Glutamatergic neuron (in vitro differentiated cells): ENCODE measurements at regions not wholly inside any gene's neighbourhood (a gene's known extent, or its start where the extent isn't known, plus 50 kb on each side); places are given as distances from the start of the nearest gene placed in this dataset.
A peak's percentile ranks its signal among the peaks of the same experiment; 100 is the strongest.

Experiments
- DNase-seq: peaks from one replicate; pipeline ENCODE4 v3.0.0; 2022
- H3K27ac Mint-ChIP-seq: one replicate; pipeline ENCODE4 v1.8.0; 2020; ENCODE audit warnings: mild to moderate bottlenecking, mixed read lengths, inconsistent platforms; ENCODE audit not compliant: unreplicated experiment
- H3K27me3 Mint-ChIP-seq: one replicate; pipeline ENCODE4 v1.8.0; 2020; ENCODE audit warnings: mild to moderate bottlenecking, moderate library complexity, mixed read lengths, inconsistent platforms; ENCODE audit not compliant: unreplicated experiment
- H3K36me3 Mint-ChIP-seq: one replicate; pipeline ENCODE4 v1.8.0; 2020; ENCODE audit warnings: mild to moderate bottlenecking, mixed read lengths, inconsistent platforms; ENCODE audit not compliant: unreplicated experiment
- H3K4me1 Mint-ChIP-seq: one replicate; pipeline ENCODE4 v1.8.0; 2020; ENCODE audit warnings: mild to moderate bottlenecking, low read depth, mixed read lengths, inconsistent platforms; ENCODE audit not compliant: unreplicated experiment
- H3K4me3 Mint-ChIP-seq: one replicate; pipeline ENCODE4 v1.8.0; 2020; ENCODE audit warnings: mild to moderate bottlenecking, mixed read lengths, inconsistent platforms; ENCODE audit not compliant: unreplicated experiment
- H3K9me3 Mint-ChIP-seq: one replicate; pipeline ENCODE4 v1.8.0; 2020; ENCODE audit warnings: mild to moderate bottlenecking, moderate library complexity, mixed read lengths, inconsistent platforms; ENCODE audit not compliant: unreplicated experiment
- CTCF ChIP-seq: fragments of 200-600 bp; sonication (generic); IDR thresholded peaks from one replicate; pipeline ENCODE4 v1.5.0; 2021; ENCODE audit not compliant: partially characterized antibody, unreplicated experiment

DNA sequence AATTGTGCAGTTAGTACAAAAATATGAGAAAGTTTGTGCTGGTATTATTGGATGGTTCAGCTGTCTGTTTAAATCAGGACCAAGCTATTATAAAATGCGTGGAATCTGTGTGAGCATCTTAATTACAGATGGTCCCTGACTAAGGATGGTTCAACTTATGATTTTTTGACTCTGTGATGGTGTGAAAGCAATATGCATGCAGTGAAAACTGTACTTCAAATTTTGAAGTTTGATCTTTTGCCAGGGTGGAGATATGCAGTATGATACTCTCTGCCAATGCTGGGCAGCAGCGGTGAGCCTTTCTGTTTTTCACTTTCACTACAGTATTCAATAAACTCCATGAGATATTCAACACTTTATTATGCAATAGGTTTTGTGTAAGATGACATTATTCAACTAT lies 189.3 kb downstream of the CHST1 start:
- Mint-ChIP-seq H3K27me3 (peaks cover 2% of the 10 kb centered on the region), H3K4me1 (peaks cover 24% of the 10 kb centered on the region), H3K27ac (no peak overlapping the region), H3K36me3 (no peaks in the 10 kb centered on the region), H3K4me3 (no peak overlapping the region), H3K9me3 (peaks cover 8% of the 10 kb centered on the region)
- DNase-seq = no peak
- no peak for TF ChIP-seq CTCF

GRCh38 chr11:45475173-45475572 lies 189.0 kb upstream of the SYT13 start:
- H3K9me3 Mint-ChIP-seq = peaks cover 4% of the 10 kb centered on the region
- H3K27me3 Mint-ChIP-seq = no peaks in the 10 kb centered on the region
- no peak overlapping the region for H3K27ac Mint-ChIP-seq
- DNase-seq = no peak
- no peak overlapping the region for H3K4me3 Mint-ChIP-seq
- TF ChIP-seq CTCF = no peak
- no peaks in the 10 kb centered on the region for H3K36me3 Mint-ChIP-seq
- peaks cover 19% of the 10 kb centered on the region for H3K4me1 Mint-ChIP-seq

GRCh38 chr11:45473341-45473895 lies 187.3 kb upstream of the SYT13 start:
- peaks cover 19% of the 10 kb centered on the region for H3K4me1 Mint-ChIP-seq
- peak overlapping the region; percentile 95 for H3K27ac Mint-ChIP-seq
- H3K36me3 Mint-ChIP-seq = no peaks in the 10 kb centered on the region
- peaks cover 2% of the 10 kb centered on the region for H3K27me3 Mint-ChIP-seq
- TF ChIP-seq CTCF = no peak
- peaks cover 4% of the 10 kb centered on the region for H3K9me3 Mint-ChIP-seq
- DNase-seq = peak; percentile 38
- peak overlapping the region; percentile 63 for H3K4me3 Mint-ChIP-seq

DNA sequence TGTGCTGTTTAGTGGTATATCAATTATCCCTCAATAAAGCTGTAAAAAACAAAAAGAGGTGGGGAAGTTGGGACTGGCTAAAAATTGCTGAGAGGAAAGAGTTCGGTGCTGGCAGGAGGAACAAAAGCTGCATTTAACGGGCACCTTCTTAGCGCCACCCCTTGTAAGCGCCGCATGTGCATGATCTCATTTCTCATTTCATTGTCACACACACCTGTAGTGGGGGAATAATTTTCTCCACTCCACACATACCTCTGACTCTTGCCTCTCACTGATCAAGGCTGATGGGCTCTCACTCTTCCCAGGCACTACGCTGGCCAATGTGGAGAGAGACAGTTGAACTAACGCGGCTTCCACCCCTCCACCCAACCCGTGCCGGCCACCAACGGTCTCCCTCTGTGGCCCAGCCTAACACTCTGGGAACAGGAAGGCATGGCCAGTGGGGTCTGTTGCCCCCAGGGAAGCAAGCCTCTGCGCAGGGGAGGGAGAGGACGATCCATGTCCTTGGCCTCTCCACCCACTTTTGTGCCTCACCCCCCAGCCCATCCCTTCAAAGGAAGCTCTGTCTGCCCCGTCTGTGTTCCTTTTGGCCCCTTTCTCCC lies 186.7 kb upstream of the SYT13 start:
- Mint-ChIP-seq H3K27me3 (peaks cover 3% of the 10 kb centered on the region), H3K27ac (peak overlapping the region; percentile 95)
- TF ChIP-seq CTCF = no peak

GRCh38 chr11:45471266-45471665 lies 185.1 kb upstream of the SYT13 start:
- TF ChIP-seq CTCF = no peak
- peaks cover 4% of the 10 kb centered on the region for H3K9me3 Mint-ChIP-seq
- H3K4me1 Mint-ChIP-seq = peaks cover 19% of the 10 kb centered on the region
- H3K4me3 Mint-ChIP-seq = no peak overlapping the region
- no peak for DNase-seq
- H3K27ac Mint-ChIP-seq = no peak overlapping the region
- no peaks in the 10 kb centered on the region for H3K36me3 Mint-ChIP-seq
- H3K27me3 Mint-ChIP-seq = peaks cover 3% of the 10 kb centered on the region

More for the DNA sequence above, 186.7 kb upstream of the SYT13 start:
- DNase-seq = no peak
- Mint-ChIP-seq H3K4me1 (peaks cover 19% of the 10 kb centered on the region), H3K36me3 (no peaks in the 10 kb centered on the region), H3K4me3 (no peak overlapping the region), H3K9me3 (peaks cover 4% of the 10 kb centered on the region)
